Caco-2 (cell line): ENCODE measurements at regions not wholly inside any gene's neighbourhood (a gene's known extent, or its start where the extent isn't known, plus 50 kb on each side); places are given as distances from the start of the nearest gene placed in this dataset.

ENCODE experiments used
- BruUV-seq: library from RNA; stranded (reverse); fragments of 400-500 nt; replicated peaks from 2 replicates; lab custom pipeline; 2021; lab: Mats Ljungman, UMichigan
- CTCF ChIA-PET: fragments of 300-600 bp; sonication (Branson Sonifier 250); formaldehyde crosslinking; loops from one replicate; lab custom pipeline; 2022; ENCODE audit warnings: antibody characterized with exemption; lab: Charles Lee
- POLR2A ChIA-PET: fragments of 300-600 bp; sonication (Branson Sonifier 250); formaldehyde crosslinking; loops from one replicate; lab custom pipeline; 2022; ENCODE audit warnings: antibody characterized with exemption; lab: Charles Lee
- DNase-seq, 2 experiments: peaks; one replicate each; pipeline versions ENCODE4 v3.0.0 to v3.0.0-alpha.2; 2020 to 2022
- H3K27me3 ChIP-seq: replicated peaks from 2 replicates; pipeline ENCODE4 v1.6.0; 2011; ENCODE audit warnings: low read length; ENCODE audit not compliant: control insufficient read depth, insufficient read depth
- H3K36me3 ChIP-seq: 2 replicates; pipeline ENCODE4 v1.5.1; 2011; ENCODE audit warnings: low read length; ENCODE audit not compliant: control insufficient read depth, insufficient read depth
- H3K4me1 ChIP-seq: fragments of 250-450 bp; sonication (Bioruptor Pico); 2 replicates; pipeline ENCODE4 v1.5.1; 2020; ENCODE audit warnings: mild to moderate bottlenecking
- H3K4me3 ChIP-seq: 2 replicates; pipeline ENCODE4 v1.5.1; 2011; ENCODE audit warnings: low read depth, mild to moderate bottlenecking, control low read depth, low read length
- H3K9me3 ChIP-seq: fragments of 250-450 bp; sonication (Bioruptor Pico); 2 replicates; pipeline ENCODE4 v1.5.1; 2020; ENCODE audit warnings: mild to moderate bottlenecking, moderate library complexity
- H3K27ac Mint-ChIP-seq: one replicate; pipeline ENCODE4 v1.8.0; 2022; ENCODE audit warnings: mixed read lengths; ENCODE audit not compliant: unreplicated experiment
- H3K27me3 Mint-ChIP-seq: one replicate; pipeline ENCODE4 v1.8.0; 2022; ENCODE audit warnings: mixed read lengths; ENCODE audit not compliant: insufficient read depth, unreplicated experiment
- H3K36me3 Mint-ChIP-seq: one replicate; pipeline ENCODE4 v1.8.0; 2022; ENCODE audit warnings: mild to moderate bottlenecking, mixed read lengths; ENCODE audit not compliant: insufficient read depth, unreplicated experiment
- H3K4me1 Mint-ChIP-seq: one replicate; pipeline ENCODE4 v1.8.0; 2022; ENCODE audit warnings: low read depth, mixed read lengths; ENCODE audit not compliant: unreplicated experiment
- H3K4me3 Mint-ChIP-seq: one replicate; pipeline ENCODE4 v1.8.0; 2022; ENCODE audit warnings: mild to moderate bottlenecking, moderate library complexity, mixed read lengths; ENCODE audit not compliant: unreplicated experiment
- H3K9me3 Mint-ChIP-seq: one replicate; pipeline ENCODE4 v1.8.0; 2022; ENCODE audit warnings: mixed read lengths; ENCODE audit not compliant: unreplicated experiment
- CTCF ChIP-seq, 2 experiments: fragments of 200-600 bp in 1 of 2; IDR thresholded peaks; 1 replicate in 1 of 2; 2 replicates in 1 of 2; pipeline versions ENCODE4 v1.5.1 to v1.8.0; 2011 to 2022; ENCODE audit warnings: antibody characterized with exemption in 1 of 2, control low read depth in 1 of 2, inconsistent platforms in 1 of 2, low read depth in 1 of 2, low read length in 1 of 2, mild to moderate bottlenecking in 1 of 2, moderate library complexity in 1 of 2; ENCODE audit not compliant: insufficient read depth in 1 of 2, severe bottlenecking in 1 of 2, unreplicated experiment in 1 of 2
- intact Hi-C: fragments of 100-400 bp; cut with micrococcal nuclease; formaldehyde crosslinking; loops from one replicate; pipeline ENCODE4 v1.10.0; 2022; ENCODE audit not compliant: unreplicated experiment

- Mint-ChIP-seq H3K36me3 (no peaks in the 10 kb centered on the region), H3K27me3 (no peaks in the 10 kb centered on the region), H3K4me3 (no peak overlapping the region), H3K9me3 (no peaks in the 10 kb centered on the region), H3K27ac (no peak overlapping the region), H3K4me1 (no peaks in the 10 kb centered on the region)
- no peaks in the 10 kb centered on the region for H3K4me1 ChIP-seq
- H3K4me3 ChIP-seq: no peak overlapping the region
- DNase-seq: no peak
- H3K27me3 ChIP-seq: no peaks in the 10 kb centered on the region
- intact Hi-C loops: no loop called here
- ChIA-PET POLR2A (no interaction called here), CTCF (no interaction called here)
- no peaks in the 10 kb centered on the region for H3K36me3 ChIP-seq
- TF ChIP-seq CTCF (IDR thresholded peaks at IDR 0.05; ENCODE audit: insufficient read depth in 1 of 2, low read depth in 1 of 2, low read length in 1 of 2, severe bottlenecking in 1 of 2, unreplicated experiment in 1 of 2): no peak
- no TSS peak for BruUV-seq
- H3K9me3 ChIP-seq: no peaks in the 10 kb centered on the region
Measured at GRCh38 chr18:79581911-79582310, 97.7 kb upstream of the CTDP1 start.

GRCh38 chr18:79582978-79583377 lies 96.6 kb upstream of the CTDP1 start:
- Histone ChIP-seq H3K4me1 (no peaks in the 10 kb centered on the region), H3K9me3 (no peaks in the 10 kb centered on the region), H3K4me3 (no peak overlapping the region), H3K27me3 (no peaks in the 10 kb centered on the region), H3K36me3 (no peaks in the 10 kb centered on the region)
- ChIA-PET POLR2A (no interaction called here), CTCF (no interaction called here)
- Mint-ChIP-seq H3K9me3 (no peaks in the 10 kb centered on the region), H3K27ac (no peak overlapping the region), H3K4me3 (no peak overlapping the region), H3K4me1 (no peaks in the 10 kb centered on the region), H3K36me3 (no peaks in the 10 kb centered on the region), H3K27me3 (no peaks in the 10 kb centered on the region)
- intact Hi-C loops: no loop called here
- TF ChIP-seq CTCF (IDR thresholded peaks at IDR 0.05; ENCODE audit: insufficient read depth in 1 of 2, low read depth in 1 of 2, low read length in 1 of 2, severe bottlenecking in 1 of 2, unreplicated experiment in 1 of 2): no peak
- no TSS peak for BruUV-seq
- DNase-seq: no peak

GRCh38 chr18:79583426-79583825 lies 96.2 kb upstream of the CTDP1 start:
- H3K4me1 Mint-ChIP-seq: no peaks in the 10 kb centered on the region
- no peaks in the 10 kb centered on the region for H3K27me3 Mint-ChIP-seq
- no peaks in the 10 kb centered on the region for H3K9me3 ChIP-seq
- no peaks in the 10 kb centered on the region for H3K27me3 ChIP-seq
- no peaks in the 10 kb centered on the region for H3K9me3 Mint-ChIP-seq
- no peak for DNase-seq
- POLR2A ChIA-PET: no interaction called here
- no peak overlapping the region for H3K4me3 ChIP-seq
- no TSS peak for BruUV-seq
- no peak overlapping the region for H3K27ac Mint-ChIP-seq
- H3K36me3 Mint-ChIP-seq: no peaks in the 10 kb centered on the region
- CTCF ChIA-PET: no interaction called here
- H3K4me3 Mint-ChIP-seq: no peak overlapping the region
- no peaks in the 10 kb centered on the region for H3K36me3 ChIP-seq
- intact Hi-C loops: no loop called here
- TF ChIP-seq CTCF (IDR thresholded peaks at IDR 0.05; ENCODE audit: insufficient read depth in 1 of 2, low read depth in 1 of 2, low read length in 1 of 2, severe bottlenecking in 1 of 2, unreplicated experiment in 1 of 2): no peak
- no peaks in the 10 kb centered on the region for H3K4me1 ChIP-seq
